ENCODE measurements at regions not wholly inside any gene's neighbourhood (a gene's known extent, or its start where the extent isn't known, plus 50 kb on each side); places are given as distances from the start of the nearest gene placed in this dataset.
"Not testable (repeated sequence)": the region's sequence is repeated elsewhere in the genome, so short reads cannot be mapped to it uniquely, and the experiment has no call there.

- no peak overlapping the region for H4K8ac ChIP-seq (ENCODE audit: low read depth, low read length)
- WGBS, 2 donors (ENCODE audit: extremely low coverage in 2 of 2, insufficient read length in 2 of 2, insufficient replicate concordance in 1 of 2), result no CpG with 5 or more reads among the region's 3 CpGs
Observed at GRCh38 chr2:220601674-220602073, 970.4 kb downstream of the EPHA4 start.

GRCh38 chr2:220613004-220613403 is 959.1 kb downstream of the EPHA4 start:
- H2BK120ac ChIP-seq (ENCODE audit: low read depth, low read length); H3K9ac ChIP-seq (ENCODE audit: low read depth, low read length, poor library complexity); H3K14ac ChIP-seq (ENCODE audit: low read length); H3K4me1 ChIP-seq (ENCODE audit: control insufficient read depth in 2 of 2, insufficient read depth in 1 of 2, low read depth in 1 of 2, low read length in 2 of 2); H3K36me3 ChIP-seq (replicated peaks in 1 of 2; ENCODE audit: control insufficient read depth in 2 of 2, insufficient read depth in 2 of 2, low read length in 2 of 2); H3K23ac ChIP-seq (ENCODE audit: low read depth, low read length, poor library complexity); H3K9me3 ChIP-seq (replicated peaks in 1 of 2; ENCODE audit: control insufficient read depth in 2 of 2, insufficient read depth in 1 of 2, low read depth in 1 of 2, low read length in 2 of 2); H3K27me3 ChIP-seq (ENCODE audit: control insufficient read depth in 3 of 3, insufficient read depth in 3 of 3, low read depth in 1 of 3, low read length in 3 of 3); H4K8ac ChIP-seq (ENCODE audit: low read depth, low read length); H3K4me2 ChIP-seq (ENCODE audit: insufficient read depth, low read length, poor library complexity, severe bottlenecking); H3K18ac ChIP-seq (ENCODE audit: low read length); H2AFZ ChIP-seq (ENCODE audit: low read length); H2BK5ac ChIP-seq (ENCODE audit: low read length); H2BK12ac ChIP-seq (ENCODE audit: low read length); H4K91ac ChIP-seq (ENCODE audit: low read depth, low read length, poor library complexity); H3K4me3 ChIP-seq (ENCODE audit: low read length in 2 of 2); H3K79me1 ChIP-seq (ENCODE audit: low read depth, low read length); DNase-seq (ENCODE audit: low spot score); H2BK15ac ChIP-seq (ENCODE audit: low read length); H3K4ac ChIP-seq (ENCODE audit: low read length); H2AK5ac ChIP-seq (ENCODE audit: low read depth, low read length); H3K27ac ChIP-seq (replicated peaks; ENCODE audit: low read length): not testable (repeated sequence)
- WGBS, 2 donors (ENCODE audit: extremely low coverage in 2 of 2, insufficient read length in 2 of 2, insufficient replicate concordance in 1 of 2), result no CpG with 5 or more reads among the region's 8 CpGs

More at GRCh38 chr2:220601674-220602073, 970.4 kb downstream of the EPHA4 start:
- H3K18ac ChIP-seq (ENCODE audit: low read length), result no peak overlapping the region
- DNase-seq (ENCODE audit: low spot score), result no peak
- H3K23ac ChIP-seq (ENCODE audit: low read depth, low read length, poor library complexity), result no peak overlapping the region
- no peak overlapping the region for H3K9ac ChIP-seq (ENCODE audit: low read depth, low read length, poor library complexity)
- H3K27ac ChIP-seq (replicated peaks; ENCODE audit: low read length), result no peak overlapping the region
- no peaks in the 10 kb centered on the region for H3K4me1 ChIP-seq (ENCODE audit: control insufficient read depth in 2 of 2, insufficient read depth in 1 of 2, low read depth in 1 of 2, low read length in 2 of 2)
- no peak overlapping the region for H3K4ac ChIP-seq (ENCODE audit: low read length)
- H3K14ac ChIP-seq (ENCODE audit: low read length), result no peak overlapping the region
- no peaks in the 10 kb centered on the region for H3K79me1 ChIP-seq (ENCODE audit: low read depth, low read length)
- no peak overlapping the region for H2BK5ac ChIP-seq (ENCODE audit: low read length)
- no peaks in the 10 kb centered on the region for H3K27me3 ChIP-seq (ENCODE audit: control insufficient read depth in 3 of 3, insufficient read depth in 3 of 3, low read depth in 1 of 3, low read length in 3 of 3)
- no peak overlapping the region for H3K4me2 ChIP-seq (ENCODE audit: insufficient read depth, low read length, poor library complexity, severe bottlenecking)
- no peak overlapping the region for H2AFZ ChIP-seq (ENCODE audit: low read length)
- H3K36me3 ChIP-seq (replicated peaks in 1 of 2; ENCODE audit: control insufficient read depth in 2 of 2, insufficient read depth in 2 of 2, low read length in 2 of 2), result no peaks in the 10 kb centered on the region
- H2AK5ac ChIP-seq (ENCODE audit: low read depth, low read length), result no peak overlapping the region
- H3K4me3 ChIP-seq (ENCODE audit: low read length in 2 of 2), result no peak overlapping the region
- H4K91ac ChIP-seq (ENCODE audit: low read depth, low read length, poor library complexity), result no peak overlapping the region
- no peak overlapping the region for H2BK120ac ChIP-seq (ENCODE audit: low read depth, low read length)
- H3K9me3 ChIP-seq (replicated peaks in 1 of 2; ENCODE audit: control insufficient read depth in 2 of 2, insufficient read depth in 1 of 2, low read depth in 1 of 2, low read length in 2 of 2), result no peaks in the 10 kb centered on the region
- no peak overlapping the region for H2BK15ac ChIP-seq (ENCODE audit: low read length)
- no peak overlapping the region for H2BK12ac ChIP-seq (ENCODE audit: low read length)

- Histone ChIP-seq H3K79me1 (ENCODE audit: low read depth, low read length) (no peaks in the 10 kb centered on the region), H4K8ac (ENCODE audit: low read depth, low read length) (no peak overlapping the region), H3K27me3 (ENCODE audit: control insufficient read depth in 3 of 3, insufficient read depth in 3 of 3, low read depth in 1 of 3, low read length in 3 of 3) (no peaks in the 10 kb centered on the region), H3K9ac (ENCODE audit: low read depth, low read length, poor library complexity) (no peak overlapping the region), H2BK15ac (ENCODE audit: low read length) (no peak overlapping the region), H3K36me3 (replicated peaks in 1 of 2; ENCODE audit: control insufficient read depth in 2 of 2, insufficient read depth in 2 of 2, low read length in 2 of 2) (no peaks in the 10 kb centered on the region), H3K4me2 (ENCODE audit: insufficient read depth, low read length, poor library complexity, severe bottlenecking) (no peak overlapping the region), H3K27ac (replicated peaks; ENCODE audit: low read length) (no peak overlapping the region), H3K4me1 (ENCODE audit: control insufficient read depth in 2 of 2, insufficient read depth in 1 of 2, low read depth in 1 of 2, low read length in 2 of 2) (peaks cover 0 to 1% of the 10 kb centered on the region in 2 donors), H2BK12ac (ENCODE audit: low read length) (no peak overlapping the region), H2BK5ac (ENCODE audit: low read length) (no peak overlapping the region), H4K91ac (ENCODE audit: low read depth, low read length, poor library complexity) (no peak overlapping the region), H3K9me3 (replicated peaks in 1 of 2; ENCODE audit: control insufficient read depth in 2 of 2, insufficient read depth in 1 of 2, low read depth in 1 of 2, low read length in 2 of 2) (no peaks in the 10 kb centered on the region), H2AFZ (ENCODE audit: low read length) (no peak overlapping the region), H3K4me3 (ENCODE audit: low read length in 2 of 2) (no peak overlapping the region), H3K18ac (ENCODE audit: low read length) (no peak overlapping the region), H3K14ac (ENCODE audit: low read length) (no peak overlapping the region), H3K4ac (ENCODE audit: low read length) (no peak overlapping the region), H3K23ac (ENCODE audit: low read depth, low read length, poor library complexity) (no peak overlapping the region), H2BK120ac (ENCODE audit: low read depth, low read length) (no peak overlapping the region), H2AK5ac (ENCODE audit: low read depth, low read length) (no peak overlapping the region)
- WGBS, 2 donors (ENCODE audit: extremely low coverage in 2 of 2, insufficient read length in 2 of 2, insufficient replicate concordance in 1 of 2), result no CpG with 5 or more reads among the region's 1 CpG
- DNase-seq (ENCODE audit: low spot score), result no peak
Observed at GRCh38 chr2:220614064-220614463, 958.0 kb downstream of the EPHA4 start.

- Histone ChIP-seq H3K27ac (replicated peaks; ENCODE audit: low read length) (no peak overlapping the region), H2BK120ac (ENCODE audit: low read depth, low read length) (no peak overlapping the region), H3K27me3 (ENCODE audit: control insufficient read depth in 3 of 3, insufficient read depth in 3 of 3, low read depth in 1 of 3, low read length in 3 of 3) (no peaks in the 10 kb centered on the region), H3K36me3 (replicated peaks in 1 of 2; ENCODE audit: control insufficient read depth in 2 of 2, insufficient read depth in 2 of 2, low read length in 2 of 2) (no peaks in the 10 kb centered on the region), H3K4me3 (ENCODE audit: low read length in 2 of 2) (no peak overlapping the region), H2BK15ac (ENCODE audit: low read length) (peak overlapping the region; percentile 75), H4K91ac (ENCODE audit: low read depth, low read length, poor library complexity) (no peak overlapping the region), H3K4ac (ENCODE audit: low read length) (no peak overlapping the region), H2AK5ac (ENCODE audit: low read depth, low read length) (no peak overlapping the region), H2BK12ac (ENCODE audit: low read length) (no peak overlapping the region), H3K14ac (ENCODE audit: low read length) (peak overlapping the region; percentile 38), H3K9me3 (replicated peaks in 1 of 2; ENCODE audit: control insufficient read depth in 2 of 2, insufficient read depth in 1 of 2, low read depth in 1 of 2, low read length in 2 of 2) (peaks cover 0 to 2% of the 10 kb centered on the region in 2 donors), H3K4me2 (ENCODE audit: insufficient read depth, low read length, poor library complexity, severe bottlenecking) (no peak overlapping the region), H3K9ac (ENCODE audit: low read depth, low read length, poor library complexity) (no peak overlapping the region), H4K8ac (ENCODE audit: low read depth, low read length) (peak overlapping the region; percentile 65), H3K18ac (ENCODE audit: low read length) (peak overlapping the region; percentile 57), H3K79me1 (ENCODE audit: low read depth, low read length) (no peaks in the 10 kb centered on the region), H3K23ac (ENCODE audit: low read depth, low read length, poor library complexity) (no peak overlapping the region), H2BK5ac (ENCODE audit: low read length) (no peak overlapping the region), H2AFZ (ENCODE audit: low read length) (no peak overlapping the region), H3K4me1 (ENCODE audit: control insufficient read depth in 2 of 2, insufficient read depth in 1 of 2, low read depth in 1 of 2, low read length in 2 of 2) (no peaks in the 10 kb centered on the region)
- no peak for DNase-seq (ENCODE audit: low spot score)
- WGBS, 2 donors (ENCODE audit: extremely low coverage in 2 of 2, insufficient read length in 2 of 2, insufficient replicate concordance in 1 of 2), result no CpG with 5 or more reads among the region's 3 CpGs
Observed at GRCh38 chr2:220619525-220620220, 952.4 kb downstream of the EPHA4 start.

All from neuronal stem cell (in vitro differentiated cells).